Activated T-cell treated with anti-CD3 and anti-CD28 coated beads, Interleukin-2, amount 50 U/mL, for 4 hours (primary cell): ENCODE measurements at regions not wholly inside any gene's neighbourhood (a gene's known extent, or its start where the extent isn't known, plus 50 kb on each side); places are given as distances from the start of the nearest gene placed in this dataset.

Experiments
- ATAC-seq, 2 donors: fragments of 200-7000 bp; cut with Tn5 transposase; one replicate each; pipeline ENCODE4 v1.10.0; 2021
- DNase-seq: peaks from one replicate; pipeline ENCODE4 v3.0.0-alpha.2; 2020
- H3K27me3 Mint-ChIP-seq: one replicate; pipeline ENCODE4 v1.8.0; 2021; ENCODE audit warnings: low read depth, mixed read lengths
- H3K36me3 Mint-ChIP-seq: one replicate; pipeline ENCODE4 v1.8.0; 2022; ENCODE audit warnings: mixed read lengths; ENCODE audit not compliant: insufficient read depth
- H3K4me1 Mint-ChIP-seq: one replicate; pipeline ENCODE4 v1.8.0; 2021; ENCODE audit warnings: low read depth, mixed read lengths
- H3K4me3 Mint-ChIP-seq: one replicate; pipeline ENCODE4 v1.8.0; 2021; ENCODE audit warnings: mild to moderate bottlenecking, moderate library complexity, mixed read lengths
- H3K9me3 Mint-ChIP-seq: one replicate; pipeline ENCODE4 v1.8.0; 2021; ENCODE audit warnings: mixed read lengths

DNA sequence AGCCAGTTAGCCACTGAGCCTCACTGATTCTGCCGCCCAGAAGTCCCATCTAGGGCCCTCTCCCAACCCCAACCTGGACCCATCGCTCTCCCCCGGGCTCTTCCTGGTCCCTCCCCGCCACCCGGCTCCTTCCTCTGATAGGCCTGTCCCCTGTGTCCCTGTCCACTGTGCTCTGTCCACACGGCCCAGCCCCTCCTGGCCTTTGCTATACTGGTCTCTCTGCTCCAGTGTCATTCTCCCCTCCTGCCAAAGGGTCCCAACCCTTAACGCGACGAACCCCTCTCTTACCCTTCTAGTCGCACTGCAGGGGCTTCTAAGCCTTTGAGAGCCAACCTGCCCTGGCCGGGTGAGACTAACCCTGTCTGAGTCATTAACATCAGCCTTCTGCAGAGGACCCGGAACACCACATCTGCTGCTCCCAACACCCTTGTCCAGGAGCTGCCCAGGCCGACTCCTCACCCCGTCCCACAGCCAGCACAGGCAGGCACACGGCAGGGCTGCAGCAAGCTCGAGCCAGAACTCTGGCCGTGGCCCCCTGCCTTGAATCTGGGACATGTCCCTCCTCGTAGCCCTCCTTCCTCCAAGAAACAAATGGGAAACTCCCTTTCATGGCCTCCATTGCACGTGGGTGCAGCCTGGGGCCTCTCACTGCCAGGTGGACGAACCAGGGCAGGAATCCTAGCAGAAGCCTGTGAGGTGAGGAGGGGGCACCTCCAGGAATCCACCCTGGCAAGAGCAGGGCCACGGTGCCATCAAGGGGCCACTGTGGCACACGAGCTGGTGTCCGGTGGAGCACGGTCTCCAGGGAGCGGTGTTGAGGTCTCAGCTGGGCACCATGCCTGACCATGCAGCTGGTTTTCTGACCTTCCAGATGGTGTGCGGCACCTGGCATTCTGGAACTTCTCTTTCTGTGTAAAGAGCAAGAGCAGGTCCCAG lies 140.9 kb upstream of the IQSEC1 start:
- Mint-ChIP-seq H3K36me3 (no peaks in the 10 kb centered on the region), H3K9me3 (no peaks in the 10 kb centered on the region), H3K4me1 (no peaks in the 10 kb centered on the region), H3K4me3 (no peak overlapping the region), H3K27me3 (peaks cover 2% of the 10 kb centered on the region)
- DNase-seq (no peak), ATAC-seq (no peak)

DNA sequence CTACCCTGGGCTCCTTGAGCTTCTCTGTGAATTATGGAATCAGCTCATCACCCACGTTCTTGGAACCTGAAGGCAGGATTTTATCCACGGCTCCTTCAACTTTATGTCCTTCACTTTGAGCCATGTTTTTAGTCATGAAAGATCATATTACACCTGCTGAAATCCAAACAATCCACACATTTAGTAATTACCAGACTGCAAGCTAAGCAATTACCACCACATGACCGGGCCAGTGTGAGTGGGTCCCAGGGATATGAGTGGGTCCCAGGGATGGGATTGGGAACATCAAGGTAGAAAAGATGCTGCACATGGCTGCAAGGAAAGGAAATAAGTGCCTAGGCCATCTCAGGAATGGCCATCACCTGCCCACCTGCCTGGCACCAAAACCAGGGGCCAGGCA lies 140.3 kb upstream of the IQSEC1 start:
- no peak for ATAC-seq
- Mint-ChIP-seq H3K36me3 (no peaks in the 10 kb centered on the region), H3K4me3 (no peak overlapping the region)

DNA sequence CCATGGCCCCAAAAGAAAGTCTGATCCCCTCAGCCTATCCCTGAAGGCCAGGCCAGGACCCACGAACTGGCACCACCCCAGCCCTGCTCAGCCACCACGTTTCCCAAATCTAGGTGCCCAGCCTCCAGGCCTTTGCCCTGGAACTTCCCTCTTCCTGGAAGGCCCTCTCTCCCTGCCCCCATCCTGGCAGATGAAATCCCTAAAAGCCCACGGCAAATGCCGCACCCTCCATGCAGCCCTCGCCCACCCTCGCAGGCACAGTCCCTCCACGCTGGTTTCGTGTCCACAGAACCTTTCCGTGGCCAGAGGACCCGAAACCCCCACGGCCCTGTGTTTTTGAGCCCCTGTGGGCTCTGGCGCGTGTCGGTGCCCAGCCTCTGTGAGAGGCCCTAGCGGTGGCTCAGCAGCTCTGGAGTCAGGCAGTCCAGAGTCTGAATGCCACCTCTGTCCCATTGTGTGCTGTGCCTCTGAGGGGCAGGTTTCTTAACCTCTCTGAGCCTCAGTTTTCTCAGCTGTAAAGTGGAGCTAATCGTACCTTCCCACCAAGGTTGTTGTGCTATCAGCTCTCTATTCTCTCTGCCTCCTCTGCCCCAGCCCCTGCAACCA lies 138.5 kb upstream of the IQSEC1 start:
- Mint-ChIP-seq H3K9me3 (no peaks in the 10 kb centered on the region), H3K27me3 (peaks cover 17% of the 10 kb centered on the region), H3K4me3 (no peak overlapping the region), H3K36me3 (no peaks in the 10 kb centered on the region), H3K4me1 (no peaks in the 10 kb centered on the region)
- ATAC-seq, result no peak
- DNase-seq, result no peak

More for the DNA sequence above, 140.3 kb upstream of the IQSEC1 start:
- Mint-ChIP-seq H3K9me3 (no peaks in the 10 kb centered on the region), H3K4me1 (no peaks in the 10 kb centered on the region), H3K27me3 (peaks cover 3% of the 10 kb centered on the region)
- no peak for DNase-seq

DNA sequence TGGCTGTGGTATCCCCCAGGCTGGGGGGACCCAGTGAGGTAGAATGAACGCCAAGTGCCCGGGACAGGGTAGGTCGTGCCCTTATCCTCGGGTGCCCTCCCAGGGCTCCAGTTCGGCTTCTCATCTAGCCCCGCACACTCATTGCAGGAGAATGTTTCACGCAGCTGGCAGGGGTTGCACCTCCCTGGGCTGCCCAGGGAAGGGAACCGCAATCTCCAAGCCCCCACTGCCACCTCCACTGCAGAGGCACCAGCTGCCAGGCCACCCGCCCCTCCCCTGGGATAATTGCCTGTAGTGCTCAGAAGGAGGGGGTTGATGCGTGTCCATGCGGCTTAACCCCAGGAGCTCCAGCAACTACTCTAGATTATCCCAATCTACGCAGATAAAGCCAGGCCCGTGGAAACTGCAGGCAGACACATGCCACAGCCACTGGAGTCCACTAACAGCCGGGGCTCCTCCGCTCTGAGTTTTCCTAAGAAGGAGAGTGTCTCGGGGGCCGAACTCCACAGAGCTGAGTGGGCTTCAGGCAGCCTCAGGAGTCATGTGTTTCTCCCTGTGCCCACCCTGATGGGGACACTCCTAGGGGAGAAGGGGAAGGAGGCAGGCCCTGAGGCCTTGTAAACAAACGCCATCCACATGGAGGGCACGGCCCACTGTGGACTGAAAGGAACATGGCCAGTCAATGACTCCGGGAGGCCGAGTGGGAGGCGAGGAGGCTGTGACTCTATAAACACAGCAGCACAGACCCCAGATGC lies 137.2 kb upstream of the IQSEC1 start:
- Mint-ChIP-seq H3K4me1 (no peaks in the 10 kb centered on the region), H3K9me3 (no peaks in the 10 kb centered on the region), H3K27me3 (peaks cover 30% of the 10 kb centered on the region), H3K4me3 (no peak overlapping the region), H3K36me3 (no peaks in the 10 kb centered on the region)
- ATAC-seq (no peak), DNase-seq (no peak)

DNA sequence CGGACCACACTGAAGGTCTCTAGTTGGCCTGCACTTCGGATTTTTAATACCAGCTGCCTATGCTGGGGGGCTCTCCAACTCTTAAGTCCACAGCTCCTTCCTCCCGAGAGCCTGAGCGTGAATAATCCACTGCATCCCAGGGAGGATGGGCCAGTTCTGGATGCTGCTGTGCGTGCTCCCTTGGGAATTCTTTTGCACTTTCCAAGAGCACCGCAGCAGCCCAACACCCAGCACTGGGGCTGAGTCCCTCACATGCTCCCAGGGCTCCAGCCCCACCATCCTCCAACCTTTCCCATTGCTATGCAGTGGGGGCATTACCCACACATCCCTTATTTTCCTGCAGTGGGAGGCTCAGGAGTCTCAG lies 136.4 kb upstream of the IQSEC1 start:
- no peaks in the 10 kb centered on the region for H3K9me3 Mint-ChIP-seq
- DNase-seq, result no peak
- no peak overlapping the region for H3K4me3 Mint-ChIP-seq
- H3K36me3 Mint-ChIP-seq, result no peaks in the 10 kb centered on the region
- ATAC-seq, result no peak
- H3K4me1 Mint-ChIP-seq, result peaks cover under 1% of the 10 kb centered on the region
- H3K27me3 Mint-ChIP-seq, result peaks cover 38% of the 10 kb centered on the region

DNA sequence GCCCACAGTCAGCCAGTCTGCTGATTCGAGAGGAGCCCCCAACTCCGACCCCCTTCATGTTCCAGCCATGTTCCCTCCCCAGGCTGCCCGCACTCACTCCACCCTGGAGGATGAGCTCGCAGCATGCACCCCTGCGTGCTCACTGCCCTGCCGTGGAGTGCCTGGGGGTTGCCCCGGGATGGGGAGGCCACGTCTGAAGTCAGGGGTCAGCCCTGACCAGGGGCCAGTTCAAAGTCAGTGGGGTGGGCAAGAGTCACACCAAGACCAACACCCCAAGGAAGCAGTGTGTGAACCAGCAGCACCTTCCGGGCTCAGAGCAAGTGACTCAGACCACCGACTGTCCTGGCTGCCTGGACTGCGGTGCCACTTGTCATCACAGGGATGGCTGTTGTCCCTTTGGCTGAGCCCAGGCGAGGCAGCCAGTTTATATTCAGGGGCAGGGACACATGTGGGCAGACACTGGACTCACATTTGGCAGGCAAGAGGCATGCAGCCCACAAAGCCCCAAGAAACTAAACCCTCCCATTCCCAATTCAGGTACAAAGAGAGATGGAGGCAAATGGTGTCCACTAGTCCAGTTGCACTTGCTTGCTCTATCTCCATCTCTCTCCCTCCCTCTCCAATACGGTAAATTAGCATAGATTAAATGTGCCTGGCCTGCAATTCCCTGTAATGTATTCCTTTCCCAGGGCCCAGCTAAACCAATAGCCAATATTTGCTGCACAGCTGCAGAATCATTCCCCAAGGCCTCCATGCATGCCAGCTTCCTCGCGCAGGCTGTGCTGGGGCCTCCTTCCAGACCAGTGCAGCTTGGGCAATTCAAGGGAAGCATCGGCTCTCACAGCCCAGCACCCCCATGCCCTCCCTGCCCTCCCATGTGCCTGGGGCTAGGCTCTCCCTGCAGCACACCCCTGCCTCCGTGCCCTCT lies 135.7 kb upstream of the IQSEC1 start:
- no peak overlapping the region for H3K4me3 Mint-ChIP-seq
- no peaks in the 10 kb centered on the region for H3K9me3 Mint-ChIP-seq
- H3K4me1 Mint-ChIP-seq, result peaks cover 5% of the 10 kb centered on the region
- no peaks in the 10 kb centered on the region for H3K36me3 Mint-ChIP-seq
- ATAC-seq (no peak), DNase-seq (no peak)
- peaks cover 40% of the 10 kb centered on the region for H3K27me3 Mint-ChIP-seq

DNA sequence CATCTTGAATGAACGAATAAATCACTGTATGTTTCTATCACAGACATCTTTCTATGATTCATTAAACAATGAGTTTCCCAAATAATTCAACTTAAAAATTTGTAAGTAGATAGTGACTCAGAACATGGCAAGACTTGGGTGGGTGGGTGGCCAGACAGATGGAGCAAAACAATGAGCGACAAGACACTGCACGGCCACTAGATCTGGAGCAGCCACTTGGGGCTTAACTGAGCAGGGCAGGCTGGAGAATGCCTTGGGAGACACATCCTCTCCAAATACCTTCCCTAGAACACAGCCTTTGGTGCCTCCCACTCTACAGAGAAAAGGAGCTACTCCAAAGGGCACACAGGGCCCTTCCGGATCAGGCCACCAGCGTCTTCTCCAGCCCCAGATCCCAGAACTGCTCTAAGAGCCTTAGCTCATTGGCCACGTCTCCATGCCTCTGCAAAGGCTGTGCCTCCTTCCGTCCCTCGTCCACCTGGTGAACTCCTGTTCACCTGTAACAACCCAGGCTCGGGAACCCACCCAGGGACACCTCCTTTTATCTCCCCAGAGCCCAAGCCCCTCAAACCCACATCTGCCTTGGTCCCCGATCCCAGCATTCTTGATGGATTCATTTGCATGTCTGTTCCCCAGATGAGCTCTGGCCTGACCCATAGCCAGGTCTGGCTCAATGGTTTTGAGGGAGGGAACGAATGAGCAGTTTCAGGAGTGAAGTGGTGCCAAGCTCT lies 134.9 kb upstream of the IQSEC1 start:
- Mint-ChIP-seq H3K4me1 (peaks cover 5% of the 10 kb centered on the region), H3K36me3 (no peaks in the 10 kb centered on the region), H3K9me3 (no peaks in the 10 kb centered on the region), H3K4me3 (no peak overlapping the region), H3K27me3 (peaks cover 48% of the 10 kb centered on the region)
- DNase-seq (no peak), ATAC-seq (no peak)

DNA sequence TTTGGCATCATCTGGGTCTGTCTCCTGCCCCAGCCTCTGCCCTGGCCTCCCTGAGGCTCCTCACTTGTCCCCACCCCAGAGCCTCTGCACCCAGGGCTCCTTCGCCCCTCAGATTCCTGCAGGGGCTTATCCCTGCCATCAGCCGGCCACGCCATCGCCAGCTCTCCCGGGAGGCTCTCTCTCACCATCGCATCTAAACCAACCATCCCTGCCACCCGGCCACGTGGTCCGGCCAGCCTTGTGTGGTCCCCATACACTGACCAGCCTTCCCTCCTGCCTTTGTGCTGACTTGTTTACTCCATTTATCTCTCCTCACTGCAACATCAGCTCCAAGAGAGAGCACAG lies 134.3 kb upstream of the IQSEC1 start:
- Mint-ChIP-seq H3K4me3 (no peak overlapping the region), H3K27me3 (peaks cover 49% of the 10 kb centered on the region), H3K4me1 (peaks cover 5% of the 10 kb centered on the region), H3K36me3 (no peaks in the 10 kb centered on the region), H3K9me3 (no peaks in the 10 kb centered on the region)
- DNase-seq (no peak), ATAC-seq (no peak)

DNA sequence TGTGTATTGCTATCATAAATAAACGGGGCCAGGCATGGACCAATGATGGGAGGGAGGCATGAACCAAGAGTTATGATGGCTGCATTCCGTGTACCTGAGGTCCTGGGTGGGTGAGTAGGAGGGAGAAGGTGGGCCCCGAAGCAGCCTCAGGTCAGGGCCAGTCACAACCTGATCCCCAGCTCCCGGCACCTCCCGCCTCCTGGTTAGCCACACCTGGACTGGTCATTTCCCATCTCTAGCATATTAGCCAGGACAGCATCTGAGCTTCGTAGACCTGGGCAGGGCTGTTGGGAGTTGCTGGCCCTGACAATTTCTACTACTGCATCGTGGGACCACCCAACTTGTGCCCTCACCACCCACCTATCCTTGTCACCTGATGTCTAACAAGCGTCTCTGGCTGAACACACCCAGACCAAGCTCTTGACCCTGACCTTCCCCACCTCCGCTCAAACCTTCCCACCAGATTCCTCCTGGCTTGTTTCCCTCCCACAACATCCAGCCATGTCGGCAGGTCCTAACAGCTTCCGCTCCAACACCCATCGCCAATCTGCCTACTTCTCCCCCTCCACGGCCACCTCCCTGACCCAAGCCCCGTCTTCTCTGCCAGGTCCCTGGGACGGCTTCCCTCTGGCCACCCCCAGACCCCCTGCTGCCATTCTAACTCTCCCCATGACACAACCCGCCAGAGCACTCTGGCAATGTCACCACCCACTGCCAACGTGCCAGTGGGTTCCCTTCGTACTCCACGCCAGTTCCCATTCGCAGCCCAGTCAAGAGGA lies 133.8 kb upstream of the IQSEC1 start:
- ATAC-seq (no peak), DNase-seq (no peak)
- Mint-ChIP-seq H3K4me3 (no peak overlapping the region), H3K27me3 (peaks cover 53% of the 10 kb centered on the region), H3K4me1 (peaks cover 5% of the 10 kb centered on the region), H3K36me3 (no peaks in the 10 kb centered on the region), H3K9me3 (no peaks in the 10 kb centered on the region)

DNA sequence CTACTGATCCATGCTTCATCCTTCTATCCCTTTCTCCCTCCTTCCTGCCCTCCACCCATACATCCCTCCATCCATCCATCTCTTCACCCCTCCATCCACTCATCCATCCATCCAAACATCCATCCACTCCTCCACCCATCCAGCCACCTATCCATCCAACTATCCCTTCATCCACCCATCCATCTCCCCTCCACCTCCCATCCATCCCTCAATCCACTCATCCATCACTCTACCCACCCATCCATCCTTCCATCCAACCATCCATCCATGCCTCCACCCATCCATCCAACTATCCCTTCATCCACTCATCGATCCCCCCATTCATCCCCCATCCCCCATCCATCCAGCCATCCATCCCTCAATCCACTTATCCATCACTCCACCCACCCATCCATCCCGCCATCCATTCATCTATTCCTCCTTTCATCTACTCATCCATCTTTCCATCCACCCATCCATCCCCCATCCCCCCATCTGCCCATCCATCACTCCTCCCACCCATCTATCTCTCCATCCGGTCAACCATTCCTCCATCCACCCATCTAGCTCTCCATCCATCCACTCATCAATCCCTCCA lies 132.4 kb upstream of the IQSEC1 start:
- Mint-ChIP-seq H3K9me3 (no peaks in the 10 kb centered on the region), H3K27me3 (peaks cover 57% of the 10 kb centered on the region), H3K4me1 (peaks cover 5% of the 10 kb centered on the region), H3K4me3 (no peak overlapping the region), H3K36me3 (no peaks in the 10 kb centered on the region)
- DNase-seq, result no peak
- ATAC-seq, result no peak

DNA sequence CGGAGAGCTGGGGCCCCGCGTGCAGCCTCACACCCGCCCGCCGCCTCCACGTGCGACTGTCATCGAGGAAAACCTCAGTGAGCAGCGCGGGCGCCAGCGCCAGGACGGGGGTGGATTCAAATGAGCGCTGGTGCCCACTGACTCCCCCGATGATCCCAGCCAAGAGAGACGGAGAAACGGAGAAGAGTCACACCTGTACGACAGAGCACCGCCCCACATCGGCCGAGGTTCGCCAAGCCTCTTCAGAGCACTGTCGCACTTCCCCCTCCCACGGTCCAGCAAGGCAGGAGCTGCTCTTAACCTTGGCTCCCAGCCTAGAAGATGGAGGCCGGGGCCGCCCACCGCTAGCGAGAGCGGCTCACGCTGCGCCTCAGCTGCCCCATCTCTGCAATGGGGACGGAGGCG lies 130.9 kb upstream of the IQSEC1 start:
- no peak overlapping the region for H3K4me3 Mint-ChIP-seq
- ATAC-seq (peak; percentile 36 to 58), DNase-seq (no peak)
- no peaks in the 10 kb centered on the region for H3K36me3 Mint-ChIP-seq
- peaks cover 5% of the 10 kb centered on the region for H3K4me1 Mint-ChIP-seq
- peaks cover 63% of the 10 kb centered on the region for H3K27me3 Mint-ChIP-seq
- H3K9me3 Mint-ChIP-seq, result no peaks in the 10 kb centered on the region

DNA sequence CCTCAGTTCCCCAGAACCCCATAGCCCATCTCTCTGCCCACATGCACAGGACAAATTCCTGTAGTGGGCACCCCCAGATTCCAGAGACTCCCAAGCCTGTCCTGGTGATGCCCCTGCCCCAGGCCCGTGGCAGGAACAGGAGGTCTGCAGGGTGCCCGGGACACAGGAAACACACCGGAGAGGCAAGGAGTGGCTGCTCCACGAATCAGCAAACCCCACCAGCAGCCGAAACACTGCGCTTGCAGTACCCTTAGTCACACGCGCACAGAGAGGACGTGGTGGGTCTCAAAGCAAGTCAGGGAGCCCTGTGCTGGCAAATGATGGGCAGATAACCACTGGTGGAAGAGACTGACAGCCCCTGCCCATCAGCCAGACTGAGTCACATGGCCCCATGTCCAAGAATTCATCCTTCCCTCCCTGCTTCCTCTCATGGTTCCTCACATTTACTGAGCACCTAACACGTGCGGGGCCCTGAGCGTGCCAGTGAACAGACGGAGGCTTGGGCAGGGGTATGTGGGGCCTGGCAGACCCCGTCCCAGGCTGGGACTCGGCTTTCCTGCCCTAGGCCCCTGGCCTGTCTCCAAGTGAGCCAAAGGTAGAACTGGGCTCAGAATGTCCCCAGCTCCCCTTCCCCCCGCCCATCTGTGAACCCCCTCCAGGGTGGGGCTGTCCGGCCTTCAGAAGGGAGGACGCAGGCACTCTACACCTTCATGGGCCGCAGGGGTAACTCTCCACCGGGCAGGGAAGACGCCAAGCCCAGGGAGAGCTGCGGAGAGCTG lies 130.4 kb upstream of the IQSEC1 start:
- ATAC-seq (no peak), DNase-seq (no peak)
- Mint-ChIP-seq H3K27me3 (peaks cover 63% of the 10 kb centered on the region), H3K9me3 (no peaks in the 10 kb centered on the region), H3K36me3 (no peaks in the 10 kb centered on the region), H3K4me3 (no peak overlapping the region), H3K4me1 (peaks cover 5% of the 10 kb centered on the region)
